Colonic mucosa (tissue), 4 donors: ENCODE measurements at regions not wholly inside any gene's neighbourhood (a gene's known extent, or its start where the extent isn't known, plus 50 kb on each side); places are given as distances from the start of the nearest gene placed in this dataset.
A peak's percentile ranks its signal among the peaks of the same experiment; 100 is the strongest.

Experiments used
- DNase-seq: peaks from one replicate; pipeline ENCODE4 v3.0.0-alpha.2; 2020
- H3K27ac ChIP-seq: fragments of 200-600 bp; one replicate; pipeline ENCODE4 v1.8.0; 2021
- H3K27me3 ChIP-seq: fragments of 200-600 bp; one replicate; pipeline ENCODE4 v1.8.0; 2021
- H3K36me3 ChIP-seq: fragments of 200-600 bp; one replicate; pipeline ENCODE4 v1.8.0; 2021
- H3K4me1 ChIP-seq: fragments of 200-600 bp; one replicate; pipeline ENCODE4 v1.8.0; 2021; ENCODE audit warnings: mild to moderate bottlenecking
- H3K4me3 ChIP-seq: fragments of 200-600 bp; one replicate; pipeline ENCODE4 v1.8.0; 2021
- H3K9ac ChIP-seq, 2 donors: one replicate each; pipeline ENCODE4 v1.7.0; 2013; ENCODE audit warnings: control low read depth in 2 of 2, low read depth in 2 of 2, low read length in 2 of 2
- H3K9me3 ChIP-seq: fragments of 200-600 bp; one replicate; pipeline ENCODE4 v1.8.0; 2021
- intact Hi-C: fragments of 100-400 bp; cut with DNase I; formaldehyde crosslinking; loops from one replicate; pipeline ENCODE4 v1.14.1; 2022
- TF ChIP-seq, protein P1 (sequence below): fragments of 200-600 bp; IDR thresholded peaks from one replicate; pipeline ENCODE4 v1.8.0; 2022; ENCODE audit warnings: antibody characterized with exemption, mild to moderate bottlenecking
- donor health status: healthy.
- donor health status: DM: no; HTN: no; CAD: no.
- donor health status: DM: no; HTN: no; CAD: no.

DNA sequence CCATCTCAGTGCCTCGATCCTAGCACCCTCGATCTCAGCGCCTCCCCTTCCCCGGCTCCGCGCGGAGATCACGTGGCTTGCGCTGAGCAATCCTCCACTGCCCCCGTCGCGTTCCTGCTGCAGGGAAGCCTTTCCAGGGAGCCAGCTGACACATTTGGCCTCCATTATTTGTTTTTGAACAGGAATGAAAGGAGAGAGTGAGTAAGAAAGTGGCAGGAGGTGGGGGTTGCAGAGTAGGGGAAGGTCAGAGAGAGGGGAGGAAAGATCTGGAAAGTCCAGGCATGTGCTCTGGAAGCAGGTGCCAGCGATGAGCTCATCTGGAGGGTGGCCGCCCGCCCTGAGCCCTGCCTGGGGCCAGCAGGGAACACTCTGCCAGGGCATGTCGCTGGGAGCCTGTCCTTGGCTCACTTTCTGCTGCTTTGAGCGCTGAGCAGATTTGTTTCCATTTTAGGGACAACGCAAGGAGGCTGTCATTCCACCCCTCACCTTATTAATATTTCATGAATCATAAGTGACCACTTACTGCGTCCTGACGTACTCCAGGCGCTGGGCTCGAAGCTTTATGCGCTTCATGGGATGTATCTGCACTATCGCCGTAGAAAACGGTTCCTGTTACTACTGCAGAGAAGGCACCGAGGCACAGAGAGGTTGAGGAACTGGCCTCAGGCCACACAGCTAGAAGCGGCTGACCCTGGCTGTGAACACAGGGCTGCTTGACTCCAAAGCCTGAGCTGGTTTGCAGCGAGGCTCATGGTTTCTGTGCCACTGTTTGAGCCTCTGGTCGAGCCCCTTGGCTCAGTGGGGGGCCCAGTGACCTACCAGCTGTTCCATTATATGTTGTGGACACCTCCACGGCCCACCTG lies 283.1 kb downstream of the SEC14L1 start:
- peak; percentile 57 for DNase-seq
- H3K9me3 ChIP-seq, result no peaks in the 10 kb centered on the region

DNA sequence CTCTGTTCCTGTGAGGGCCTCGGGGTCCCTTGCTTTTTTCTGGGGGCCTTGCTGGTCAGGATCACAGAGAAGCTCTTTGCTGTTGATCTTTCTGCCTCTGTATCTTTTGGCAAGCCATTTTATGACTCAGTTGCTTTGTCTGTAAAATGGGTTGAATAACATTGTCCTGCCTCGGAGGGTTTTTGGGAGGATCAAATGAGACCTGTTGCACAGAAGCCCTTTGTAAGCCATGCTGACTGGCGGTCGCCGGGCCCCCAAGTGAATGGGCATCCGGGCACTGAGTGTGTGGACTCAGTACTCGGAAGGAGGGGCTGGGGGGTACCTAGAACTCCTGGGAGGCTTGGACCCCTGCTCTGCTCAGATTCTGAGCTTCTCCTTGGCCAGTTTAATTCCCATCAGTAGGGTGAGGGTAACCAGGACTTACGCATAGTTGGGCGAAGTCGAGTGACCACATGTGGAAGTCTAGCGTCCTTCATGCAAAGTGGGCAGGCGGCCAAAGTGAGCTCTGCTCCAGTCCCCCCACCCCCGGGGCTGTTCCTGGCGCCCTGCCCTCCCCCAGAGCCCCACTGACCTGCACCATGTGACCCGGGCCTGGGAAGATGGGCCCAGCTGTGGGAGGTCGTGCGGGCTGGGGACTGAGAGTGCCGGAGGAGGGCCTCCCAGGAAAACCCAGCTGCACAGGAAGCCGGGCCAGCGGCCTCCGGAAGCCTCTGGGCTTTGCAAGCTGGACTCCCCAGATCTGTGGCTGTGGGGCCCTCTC lies 284.0 kb downstream of the SEC14L1 start:
- peak overlapping the region; percentile 56 for H3K27ac ChIP-seq
- peak; percentile 78 for DNase-seq
- H3K4me1 ChIP-seq, result peaks cover 40% of the 10 kb centered on the region
- H3K9ac ChIP-seq, result peak overlapping the region; percentile 37 to 63
- intact Hi-C loops, result loop anchor here (5.0 kb wide), 1 partner anchor 92 kb away; no protein-coding TSS in a partner anchor
- no peak overlapping the region for H3K4me3 ChIP-seq
- no peaks in the 10 kb centered on the region for H3K27me3 ChIP-seq
- H3K36me3 ChIP-seq, result no peaks in the 10 kb centered on the region
- no peaks in the 10 kb centered on the region for H3K9me3 ChIP-seq
- TF ChIP-seq, protein P1, sequence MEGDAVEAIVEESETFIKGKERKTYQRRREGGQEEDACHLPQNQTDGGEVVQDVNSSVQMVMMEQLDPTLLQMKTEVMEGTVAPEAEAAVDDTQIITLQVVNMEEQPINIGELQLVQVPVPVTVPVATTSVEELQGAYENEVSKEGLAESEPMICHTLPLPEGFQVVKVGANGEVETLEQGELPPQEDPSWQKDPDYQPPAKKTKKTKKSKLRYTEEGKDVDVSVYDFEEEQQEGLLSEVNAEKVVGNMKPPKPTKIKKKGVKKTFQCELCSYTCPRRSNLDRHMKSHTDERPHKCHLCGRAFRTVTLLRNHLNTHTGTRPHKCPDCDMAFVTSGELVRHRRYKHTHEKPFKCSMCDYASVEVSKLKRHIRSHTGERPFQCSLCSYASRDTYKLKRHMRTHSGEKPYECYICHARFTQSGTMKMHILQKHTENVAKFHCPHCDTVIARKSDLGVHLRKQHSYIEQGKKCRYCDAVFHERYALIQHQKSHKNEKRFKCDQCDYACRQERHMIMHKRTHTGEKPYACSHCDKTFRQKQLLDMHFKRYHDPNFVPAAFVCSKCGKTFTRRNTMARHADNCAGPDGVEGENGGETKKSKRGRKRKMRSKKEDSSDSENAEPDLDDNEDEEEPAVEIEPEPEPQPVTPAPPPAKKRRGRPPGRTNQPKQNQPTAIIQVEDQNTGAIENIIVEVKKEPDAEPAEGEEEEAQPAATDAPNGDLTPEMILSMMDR, result no peak

More for the DNA sequence above, 283.1 kb downstream of the SEC14L1 start:
- Histone ChIP-seq H3K36me3 (no peaks in the 10 kb centered on the region), H3K9ac (peak overlapping the region; percentile 15 to 63), H3K27me3 (no peaks in the 10 kb centered on the region), H3K4me1 (peaks cover 36% of the 10 kb centered on the region), H3K4me3 (no peak overlapping the region), H3K27ac (peak overlapping the region; percentile 56)
- TF ChIP-seq, protein P1, result no peak
- intact Hi-C loops, result no loop called here

DNA sequence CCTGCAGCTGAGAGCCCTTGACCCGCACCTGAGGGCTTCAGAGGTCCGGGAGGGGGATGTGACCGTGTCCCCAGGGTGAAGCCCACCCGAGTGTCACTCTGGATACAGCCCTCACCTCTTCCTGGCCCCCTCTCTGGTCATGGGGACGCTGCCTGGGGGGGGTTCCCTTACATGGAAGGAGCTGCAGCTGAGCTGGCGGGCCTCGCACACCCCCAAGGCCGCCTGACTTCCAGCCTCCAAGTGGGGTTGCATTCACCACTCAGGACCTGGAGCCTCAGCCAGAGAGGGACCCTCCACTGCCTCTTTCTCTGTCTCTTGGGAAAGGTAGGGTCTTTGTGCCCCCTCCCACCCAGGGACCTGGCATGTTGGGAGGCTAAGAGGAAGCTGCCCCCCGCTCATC lies 284.6 kb downstream of the SEC14L1 start:
- Histone ChIP-seq H3K27ac (peak overlapping the region; percentile 56), H3K9me3 (no peaks in the 10 kb centered on the region), H3K4me3 (no peak overlapping the region), H3K36me3 (no peaks in the 10 kb centered on the region), H3K4me1 (peaks cover 40% of the 10 kb centered on the region), H3K9ac (peak overlapping the region; percentile 37 to 51), H3K27me3 (no peaks in the 10 kb centered on the region)
- no peak for DNase-seq
- intact Hi-C loops, result loop anchor here (5.0 kb wide), 1 partner anchor 93 kb away; no protein-coding TSS in a partner anchor
- TF ChIP-seq, protein P1, result no peak

DNA sequence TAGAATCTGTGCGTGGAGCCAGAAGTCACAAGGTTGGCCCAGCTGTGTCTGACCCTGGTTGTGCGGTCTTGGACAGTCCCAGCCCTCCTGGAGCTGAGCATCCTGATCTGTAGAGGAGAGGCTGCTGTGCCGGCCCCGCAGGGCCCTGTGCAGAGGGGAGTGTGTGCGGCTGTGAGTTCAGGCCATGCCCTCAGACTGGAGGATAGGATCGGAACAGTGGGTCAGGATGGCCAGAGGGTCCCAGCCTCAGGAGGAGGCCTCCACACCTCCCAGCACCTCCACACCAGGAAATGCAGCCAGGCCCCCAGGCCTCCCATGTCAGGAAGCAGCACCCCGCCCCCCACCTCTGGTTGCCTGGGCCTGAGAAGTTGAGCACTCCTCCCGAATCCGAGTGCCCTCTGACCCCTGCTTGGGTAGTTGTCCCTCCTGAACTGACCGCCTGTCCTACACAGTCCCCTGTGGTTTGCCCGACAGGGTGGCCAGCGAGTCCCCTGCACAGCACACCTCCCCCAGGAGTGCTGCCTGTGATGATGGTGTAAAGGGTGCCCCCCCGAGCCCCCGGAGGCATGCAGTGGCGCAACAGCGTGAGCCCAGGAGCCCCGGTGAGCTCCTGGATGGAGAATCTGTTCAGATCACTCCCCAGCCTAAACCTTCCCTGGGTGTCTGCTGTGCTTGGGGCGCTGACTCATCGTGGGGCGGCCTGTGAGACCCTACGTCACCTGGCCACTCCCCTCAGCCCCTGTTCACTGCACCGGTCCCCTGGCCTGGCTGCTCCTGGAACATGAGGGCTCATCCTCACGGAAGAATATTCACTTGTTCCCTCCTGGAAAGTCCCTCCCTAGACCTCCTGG lies 285.2 kb downstream of the SEC14L1 start:
- no peaks in the 10 kb centered on the region for H3K27me3 ChIP-seq
- intact Hi-C loops, result loop anchor here (5.0 kb wide), 1 partner anchor 94 kb away; no protein-coding TSS in a partner anchor
- H3K27ac ChIP-seq, result peak overlapping the region; percentile 56
- peaks cover 34% of the 10 kb centered on the region for H3K4me1 ChIP-seq
- no peak for DNase-seq
- peak overlapping the region; percentile 37 to 51 for H3K9ac ChIP-seq
- no peaks in the 10 kb centered on the region for H3K36me3 ChIP-seq
- TF ChIP-seq, protein P1, result no peak
- H3K9me3 ChIP-seq, result no peaks in the 10 kb centered on the region
- H3K4me3 ChIP-seq, result no peak overlapping the region
